GM12878 (cell line): ENCODE measurements at regions not wholly inside any gene's neighbourhood (a gene's known extent, or its start where the extent isn't known, plus 50 kb on each side); places are given as distances from the start of the nearest gene placed in this dataset.

ENCODE experiments used
- KDM1A ChIP-seq: fragments of 200-600 bp; sonication (generic); IDR thresholded peaks from 2 replicates; pipeline ENCODE4 v1.6.1; 2016; ENCODE audit warnings: borderline replicate concordance
- POLR2AphosphoS5 ChIP-seq: IDR thresholded peaks from 2 replicates; pipeline ENCODE4 v1.6.1; 2011; ENCODE audit warnings: mild to moderate bottlenecking, low read length, inconsistent platforms
- SP1 ChIP-seq: IDR thresholded peaks from one replicate; pipeline ENCODE4 v1.6.1; 2011; ENCODE audit warnings: low read depth, low read length
- TF ChIP-seq, protein P1 (sequence below), 3 experiments: IDR thresholded peaks in 2 of 3; conservative IDR thresholded peaks in 1 of 3; 2 replicates each; pipeline ENCODE4 v1.5.1; 2011; ENCODE audit warnings: low read depth in 3 of 3, low read length in 3 of 3, mild to moderate bottlenecking in 3 of 3, control low read depth in 2 of 3, moderate library complexity in 2 of 3, inconsistent platforms in 1 of 3, mixed read lengths in 1 of 3; ENCODE audit not compliant: control insufficient read depth in 2 of 3, insufficient read depth in 1 of 3; ENCODE audit errors: extremely low read depth in 1 of 3

- TF ChIP-seq, protein P1, sequence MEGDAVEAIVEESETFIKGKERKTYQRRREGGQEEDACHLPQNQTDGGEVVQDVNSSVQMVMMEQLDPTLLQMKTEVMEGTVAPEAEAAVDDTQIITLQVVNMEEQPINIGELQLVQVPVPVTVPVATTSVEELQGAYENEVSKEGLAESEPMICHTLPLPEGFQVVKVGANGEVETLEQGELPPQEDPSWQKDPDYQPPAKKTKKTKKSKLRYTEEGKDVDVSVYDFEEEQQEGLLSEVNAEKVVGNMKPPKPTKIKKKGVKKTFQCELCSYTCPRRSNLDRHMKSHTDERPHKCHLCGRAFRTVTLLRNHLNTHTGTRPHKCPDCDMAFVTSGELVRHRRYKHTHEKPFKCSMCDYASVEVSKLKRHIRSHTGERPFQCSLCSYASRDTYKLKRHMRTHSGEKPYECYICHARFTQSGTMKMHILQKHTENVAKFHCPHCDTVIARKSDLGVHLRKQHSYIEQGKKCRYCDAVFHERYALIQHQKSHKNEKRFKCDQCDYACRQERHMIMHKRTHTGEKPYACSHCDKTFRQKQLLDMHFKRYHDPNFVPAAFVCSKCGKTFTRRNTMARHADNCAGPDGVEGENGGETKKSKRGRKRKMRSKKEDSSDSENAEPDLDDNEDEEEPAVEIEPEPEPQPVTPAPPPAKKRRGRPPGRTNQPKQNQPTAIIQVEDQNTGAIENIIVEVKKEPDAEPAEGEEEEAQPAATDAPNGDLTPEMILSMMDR (IDR thresholded peaks at IDR 0.05 in 2 of 3, conservative IDR thresholded peaks at IDR 0.05 in 1 of 3; ENCODE audit: control insufficient read depth in 2 of 3, extremely low read depth in 1 of 3, insufficient read depth in 1 of 3, low read depth in 3 of 3, low read length in 3 of 3) = no peak
- TF ChIP-seq POLR2AphosphoS5 (no peak), SP1 (no peak), KDM1A (no peak)
Observed at GRCh38 chr6:21396313-21396712, 197.2 kb upstream of the SOX4 start.
